H9 (cell line): ENCODE measurements at regions not wholly inside any gene's neighbourhood (a gene's known extent, or its start where the extent isn't known, plus 50 kb on each side); places are given as distances from the start of the nearest gene placed in this dataset.
A peak's percentile ranks its signal among the peaks of the same experiment; 100 is the strongest.

Experiments used
- DNase-seq: peaks from one replicate; pipeline ENCODE4 v3.0.0-alpha.2; 2017
- H2AFZ ChIP-seq: one replicate; pipeline ENCODE4 v1.6.1; 2013; ENCODE audit warnings: mild to moderate bottlenecking, low read length, control low read depth, moderate library complexity
- H2AK5ac ChIP-seq: 2 replicates; pipeline ENCODE4 v1.6.1; 2013; ENCODE audit warnings: low read length, control low read depth, mixed read lengths; ENCODE audit not compliant: insufficient read length
- H2BK120ac ChIP-seq: one replicate; pipeline ENCODE4 v1.6.1; 2013; ENCODE audit warnings: low read depth, mild to moderate bottlenecking, low read length, control low read depth, inconsistent platforms; ENCODE audit not compliant: poor library complexity, severe bottlenecking
- H2BK12ac ChIP-seq: 2 replicates; pipeline ENCODE4 v1.6.1; 2013; ENCODE audit warnings: low read length, control low read depth, mixed read lengths, low read depth; ENCODE audit not compliant: insufficient read length
- H2BK15ac ChIP-seq: 2 replicates; pipeline ENCODE4 v1.6.1; 2013; ENCODE audit warnings: low read depth, low read length, control low read depth
- H2BK20ac ChIP-seq: one replicate; pipeline ENCODE4 v1.6.1; 2013; ENCODE audit warnings: low read depth, mild to moderate bottlenecking, low read length, control low read depth, inconsistent platforms; ENCODE audit not compliant: poor library complexity, severe bottlenecking
- H2BK5ac ChIP-seq: 2 replicates; pipeline ENCODE4 v1.6.1; 2013; ENCODE audit warnings: low read length, control low read depth, mixed read lengths; ENCODE audit not compliant: insufficient read length
- H3K14ac ChIP-seq: 2 replicates; pipeline ENCODE4 v1.6.1; 2013; ENCODE audit warnings: low read length, control low read depth; ENCODE audit not compliant: insufficient read depth
- H3K18ac ChIP-seq: 2 replicates; pipeline ENCODE4 v1.6.1; 2013; ENCODE audit warnings: low read depth, mild to moderate bottlenecking, mixed read lengths, low read length, control low read depth; ENCODE audit not compliant: insufficient read length
- H3K23ac ChIP-seq: 2 replicates; pipeline ENCODE4 v1.6.1; 2013; ENCODE audit warnings: low read length, control low read depth, mixed read lengths, low read depth; ENCODE audit not compliant: insufficient read length
- H3K23me2 ChIP-seq: 2 replicates; pipeline ENCODE4 v1.6.1; 2013; ENCODE audit warnings: low read depth, mild to moderate bottlenecking, mixed read lengths, low read length, control low read depth; ENCODE audit not compliant: insufficient read length, poor library complexity, severe bottlenecking
- H3K27ac ChIP-seq: 2 replicates; pipeline ENCODE4 v1.5.1; 2013; ENCODE audit warnings: low read length, control low read depth, mixed read lengths, low read depth; ENCODE audit not compliant: insufficient read length
- H3K27me3 ChIP-seq: 2 replicates; pipeline ENCODE4 v1.6.1; 2013; ENCODE audit warnings: low read length, control low read depth, inconsistent platforms; ENCODE audit not compliant: insufficient read depth
- H3K4ac ChIP-seq: 2 replicates; pipeline ENCODE4 v1.6.1; 2013; ENCODE audit warnings: low read depth, mild to moderate bottlenecking, control low read depth, inconsistent platforms, low read length, moderate library complexity
- H3K4me1 ChIP-seq: 2 replicates; pipeline ENCODE4 v1.6.1; 2013; ENCODE audit warnings: low read length, control low read depth, inconsistent platforms; ENCODE audit not compliant: insufficient read depth
- H3K4me2 ChIP-seq: 2 replicates; pipeline ENCODE4 v1.6.1; 2013; ENCODE audit warnings: low read length, control low read depth, mixed read lengths; ENCODE audit not compliant: insufficient read length, insufficient read depth
- H3K56ac ChIP-seq: 2 replicates; pipeline ENCODE4 v1.6.1; 2013; ENCODE audit warnings: low read depth, mild to moderate bottlenecking, mixed read lengths, low read length, control low read depth; ENCODE audit not compliant: insufficient read length
- H3K79me1 ChIP-seq: 2 replicates; pipeline ENCODE4 v1.6.1; 2013; ENCODE audit warnings: low read depth, mild to moderate bottlenecking, moderate library complexity, low read length, control low read depth, inconsistent platforms; ENCODE audit not compliant: insufficient read depth, poor library complexity, severe bottlenecking
- H3K79me2 ChIP-seq: 2 replicates; pipeline ENCODE4 v1.6.1; 2013; ENCODE audit warnings: low read length, control low read depth, inconsistent platforms; ENCODE audit not compliant: insufficient read depth
- H3K9ac ChIP-seq: 2 replicates; pipeline ENCODE4 v1.6.1; 2013; ENCODE audit warnings: low read length, control low read depth, mixed read lengths; ENCODE audit not compliant: insufficient read length; ENCODE audit errors: extremely low read depth
- H3K9me3 ChIP-seq: one replicate; pipeline ENCODE4 v1.6.1; 2013; ENCODE audit warnings: low read depth, low read length, inconsistent platforms; ENCODE audit not compliant: control insufficient read depth
- H3T11ph ChIP-seq: one replicate; pipeline ENCODE4 v1.6.1; 2013; ENCODE audit warnings: mild to moderate bottlenecking, low read length, control low read depth, inconsistent platforms
- H4K20me1 ChIP-seq: one replicate; pipeline ENCODE4 v1.6.1; 2013; ENCODE audit not compliant: control insufficient read depth, insufficient read length, insufficient read depth
- H4K5ac ChIP-seq: 2 replicates; pipeline ENCODE4 v1.6.1; 2013; ENCODE audit warnings: low read depth, mild to moderate bottlenecking, mixed read lengths, low read length, control low read depth; ENCODE audit not compliant: insufficient read length
- H4K8ac ChIP-seq: replicated peaks from 2 replicates; pipeline ENCODE4 v1.6.1; 2013; ENCODE audit warnings: low read length, control low read depth, mixed read lengths, low read depth; ENCODE audit not compliant: insufficient read length
- H4K91ac ChIP-seq: 2 replicates; pipeline ENCODE4 v1.6.1; 2013; ENCODE audit warnings: low read depth, mild to moderate bottlenecking, moderate library complexity, mixed read lengths, low read length, control low read depth; ENCODE audit not compliant: insufficient read length
- H3K27ac Mint-ChIP-seq, 3 experiments: 2 replicates in 2 of 3; 3 replicates in 1 of 3; pipeline ENCODE4 v1.8.0; 2020 to 2021; ENCODE audit warnings: mixed read lengths in 3 of 3, mild to moderate bottlenecking in 1 of 3, moderate library complexity in 1 of 3
- H3K27me3 Mint-ChIP-seq: 2 replicates; pipeline ENCODE4 v1.8.0; 2021; ENCODE audit warnings: low read depth, mild to moderate bottlenecking, moderate library complexity, mixed read lengths
- H3K36me3 Mint-ChIP-seq, 3 experiments: 2 replicates in 2 of 3; 3 replicates in 1 of 3; pipeline ENCODE4 v1.8.0; 2020 to 2021; ENCODE audit warnings: low read depth in 3 of 3, mixed read lengths in 3 of 3; ENCODE audit not compliant: insufficient read depth in 1 of 3
- H3K4me1 Mint-ChIP-seq, 2 experiments: 2 replicates each; pipeline ENCODE4 v1.8.0; 2020; ENCODE audit warnings: mixed read lengths in 2 of 2
- H3K4me3 Mint-ChIP-seq, 2 experiments: 2 replicates in 1 of 2; 3 replicates in 1 of 2; pipeline ENCODE4 v1.8.0; 2020 to 2021; ENCODE audit warnings: mild to moderate bottlenecking in 2 of 2, mixed read lengths in 2 of 2, moderate library complexity in 1 of 2
- H3K9me3 Mint-ChIP-seq, 2 experiments: 2 replicates in 1 of 2; 3 replicates in 1 of 2; pipeline ENCODE4 v1.8.0; 2020; ENCODE audit warnings: mild to moderate bottlenecking in 2 of 2, mixed read lengths in 2 of 2, moderate library complexity in 1 of 2
- CTCF ChIP-seq: fragments of 200-600 bp; sonication (generic); conservative IDR thresholded peaks from 3 replicates; pipeline ENCODE4 v1.8.0; 2021; ENCODE audit warnings: antibody characterized with exemption, mild to moderate bottlenecking
- WGBS: extraction: QIAGEN DNeasy Blood & Tissue Kit; methylation state at CpG from one replicate; pipeline ENCODE4 v1.1.7; 2013; ENCODE audit warnings: missing lambda C conversion rate, low lambda C conversion rate, mixed read lengths; ENCODE audit not compliant: insufficient read length; ENCODE audit errors: extremely low coverage; 5-methylcytosine and 5-hydroxymethylcytosine counted together

- peak overlapping the region; percentile 18 to 56; a peak in 4 of 5 replicates for H3K4me3 Mint-ChIP-seq
- H3K4ac ChIP-seq = no peak overlapping the region
- H2AFZ ChIP-seq = peak overlapping the region; percentile 59
- H2BK5ac ChIP-seq = no peak overlapping the region
- H3K27ac ChIP-seq = no peak overlapping the region
- H3K36me3 Mint-ChIP-seq = no peaks in the 10 kb centered on the region
- TF ChIP-seq CTCF = peak; percentile 94
- no peak overlapping the region for H3K23ac ChIP-seq
- H3K4me2 ChIP-seq = peak overlapping the region; percentile 39
- H2BK120ac ChIP-seq = no peak overlapping the region
- H3K18ac ChIP-seq = no peak overlapping the region
- no peak overlapping the region for H2BK12ac ChIP-seq
- peaks cover 26% of the 10 kb centered on the region for H3K27me3 Mint-ChIP-seq
- H3K79me1 ChIP-seq = no peaks in the 10 kb centered on the region
- DNase-seq = peak; percentile 93
- H3K14ac ChIP-seq = no peak overlapping the region
- no peaks in the 10 kb centered on the region for H3K23me2 ChIP-seq
- H3K4me1 ChIP-seq = no peaks in the 10 kb centered on the region; the same call in 1 of the 2 replicates
- no peak overlapping the region for H4K91ac ChIP-seq
- H3K4me1 Mint-ChIP-seq = peaks cover 29 to 30% of the 10 kb centered on the region in 2 experiments
- no peak overlapping the region for H3K56ac ChIP-seq
- H4K5ac ChIP-seq = no peak overlapping the region
- no peak overlapping the region for H2BK15ac ChIP-seq
- H4K20me1 ChIP-seq = no peaks in the 10 kb centered on the region
- H3K79me2 ChIP-seq = no peaks in the 10 kb centered on the region
- WGBS = no CpG with 5 or more reads among the region's 15 CpGs
- H4K8ac ChIP-seq = no peak overlapping the region
- H3K9me3 Mint-ChIP-seq = no peaks in the 10 kb centered on the region
- no peak overlapping the region for H3T11ph ChIP-seq
- H2AK5ac ChIP-seq = no peak overlapping the region
- H3K27ac Mint-ChIP-seq = no peak overlapping the region
- H3K9me3 ChIP-seq = no peaks in the 10 kb centered on the region
- H3K27me3 ChIP-seq = no peaks in the 10 kb centered on the region
- H2BK20ac ChIP-seq = no peak overlapping the region
- no peak overlapping the region for H3K9ac ChIP-seq
Observed at GRCh38 chr7:67625257-67625737, 628.7 kb downstream of the TYW1 start.
